SU-DHL-6 (cell line): ENCODE measurements at regions not wholly inside any gene's neighbourhood (a gene's known extent, or its start where the extent isn't known, plus 50 kb on each side); places are given as distances from the start of the nearest gene placed in this dataset.

Experiments
- H2AFZ ChIP-seq: fragments of 200-600 bp; sonication (generic); 2 replicates; pipeline ENCODE4 v1.6.1; 2014; ENCODE audit warnings: low read depth, mild to moderate bottlenecking, moderate library complexity, mixed read lengths, antibody characterized with exemption, low read length; ENCODE audit not compliant: severe bottlenecking
- H3F3A ChIP-seq: fragments of 200-600 bp; shearing (Covaris generic); 2 replicates; pipeline ENCODE4 v1.6.0; 2016; ENCODE audit warnings: antibody characterized with exemption, mild to moderate bottlenecking; ENCODE audit not compliant: insufficient read depth
- H3K27ac ChIP-seq: fragments of 200-600 bp; sonication (generic); 2 replicates; pipeline ENCODE4 v1.5.1; 2016; ENCODE audit warnings: low read depth, mild to moderate bottlenecking, low read length, moderate library complexity, mixed read lengths
- H3K27me3 ChIP-seq: fragments of 200-600 bp; sonication (generic), shearing (Covaris generic); 2 replicates; pipeline ENCODE4 v1.6.0; 2014; ENCODE audit warnings: mild to moderate bottlenecking, low read length
- H3K36me3 ChIP-seq: fragments of 200-600 bp; sonication (generic); 2 replicates; pipeline ENCODE4 v1.6.1; 2014; ENCODE audit warnings: mild to moderate bottlenecking, low read length, mixed read lengths
- H3K4me2 ChIP-seq: fragments of 300-600, 200-600 bp; shearing (Covaris generic), sonication (generic); 2 replicates; pipeline ENCODE4 v1.6.0; 2014; ENCODE audit warnings: low read length, low read depth, mild to moderate bottlenecking; ENCODE audit not compliant: poor library complexity, severe bottlenecking
- H3K4me3 ChIP-seq: fragments of 200-600 bp; sonication (generic); 2 replicates; pipeline ENCODE4 v1.5.1; 2014; ENCODE audit warnings: antibody characterized with exemption, low read length, mild to moderate bottlenecking, mixed read lengths; ENCODE audit not compliant: insufficient read depth, poor library complexity, severe bottlenecking
- H3K79me2 ChIP-seq: fragments of 200-600 bp; sonication (generic); 2 replicates; pipeline ENCODE4 v1.6.1; 2014; ENCODE audit warnings: mild to moderate bottlenecking, low read length, moderate library complexity; ENCODE audit not compliant: insufficient read depth
- H3K9ac ChIP-seq: fragments of 200-600 bp; sonication (generic); 2 replicates; pipeline ENCODE4 v1.7.0; 2014; ENCODE audit warnings: mild to moderate bottlenecking, low read length
- H3K9me2 ChIP-seq: fragments of 200-600 bp; sonication (generic); replicated peaks from 2 replicates; pipeline ENCODE4 v1.6.1; 2014; ENCODE audit warnings: low read length; ENCODE audit not compliant: insufficient read depth
- H3K9me3 ChIP-seq: fragments of 200-600 bp; sonication (generic); 2 replicates; pipeline ENCODE4 v1.6.1; 2014; ENCODE audit warnings: low read length, mixed read lengths; ENCODE audit not compliant: insufficient read depth
- H4K20me1 ChIP-seq: fragments of 200-600 bp; sonication (generic); 2 replicates; pipeline ENCODE4 v1.6.1; 2014; ENCODE audit warnings: low read depth, mild to moderate bottlenecking, antibody characterized with exemption, low read length, moderate library complexity, mixed read lengths
- EZH2phosphoT487 ChIP-seq: fragments of 200-600 bp; sonication (generic), shearing (Covaris generic); conservative IDR thresholded peaks from 2 replicates; pipeline ENCODE4 v1.6.1; 2018; ENCODE audit warnings: mild to moderate bottlenecking, antibody characterized with exemption, low read length, moderate library complexity, mixed read lengths
- TF ChIP-seq, protein P1 (sequence below): fragments of 200-600 bp; sonication (generic); IDR thresholded peaks from one replicate; pipeline ENCODE4 v1.5.1; 2017; ENCODE audit warnings: antibody characterized with exemption, mild to moderate bottlenecking, low read length, moderate library complexity; ENCODE audit not compliant: insufficient read depth, poor library complexity, severe bottlenecking

DNA sequence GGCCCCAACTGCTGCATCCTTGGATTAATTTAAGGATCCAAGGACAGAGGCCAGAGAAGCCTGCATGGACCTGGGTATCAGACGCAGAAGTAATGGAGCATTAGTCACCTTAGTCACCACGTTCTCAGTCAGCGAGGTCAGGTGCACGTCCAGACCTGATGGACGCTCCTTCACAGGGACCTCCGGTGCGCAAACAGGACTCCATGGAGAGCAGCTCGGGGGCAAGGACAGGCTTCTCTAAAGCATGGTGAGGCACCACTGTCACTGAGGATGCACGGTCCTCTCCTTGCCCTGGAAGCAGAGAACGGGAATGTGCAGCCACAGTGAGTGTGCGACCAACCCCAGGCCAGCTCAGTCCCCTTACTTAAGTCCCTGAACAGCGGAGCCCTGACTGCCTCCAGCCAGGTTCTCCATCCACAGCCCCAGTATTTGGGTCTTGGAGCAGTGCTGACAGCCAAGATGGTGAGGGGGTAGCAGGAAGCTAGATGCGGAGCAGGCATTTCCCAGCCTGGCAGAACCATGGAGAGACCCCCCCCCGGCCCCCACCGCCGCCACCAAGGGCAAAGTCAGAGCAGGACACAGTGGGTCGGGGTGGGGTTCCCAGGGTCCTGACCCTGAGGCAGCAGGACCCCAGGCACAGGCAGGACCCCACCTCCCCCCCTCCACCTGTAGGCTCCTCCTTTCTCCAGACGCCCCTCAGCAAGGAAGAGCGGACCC, 253.4 kb upstream of the SFSWAP start:
- no peaks in the 10 kb centered on the region for H4K20me1 ChIP-seq
- no peak overlapping the region for H3K9ac ChIP-seq
- no peak overlapping the region for H2AFZ ChIP-seq
- H3K27me3 ChIP-seq = no peaks in the 10 kb centered on the region
- no peaks in the 10 kb centered on the region for H3K9me2 ChIP-seq
- no peaks in the 10 kb centered on the region for H3K9me3 ChIP-seq
- no peak for TF ChIP-seq EZH2phosphoT487
- TF ChIP-seq, protein P1, sequence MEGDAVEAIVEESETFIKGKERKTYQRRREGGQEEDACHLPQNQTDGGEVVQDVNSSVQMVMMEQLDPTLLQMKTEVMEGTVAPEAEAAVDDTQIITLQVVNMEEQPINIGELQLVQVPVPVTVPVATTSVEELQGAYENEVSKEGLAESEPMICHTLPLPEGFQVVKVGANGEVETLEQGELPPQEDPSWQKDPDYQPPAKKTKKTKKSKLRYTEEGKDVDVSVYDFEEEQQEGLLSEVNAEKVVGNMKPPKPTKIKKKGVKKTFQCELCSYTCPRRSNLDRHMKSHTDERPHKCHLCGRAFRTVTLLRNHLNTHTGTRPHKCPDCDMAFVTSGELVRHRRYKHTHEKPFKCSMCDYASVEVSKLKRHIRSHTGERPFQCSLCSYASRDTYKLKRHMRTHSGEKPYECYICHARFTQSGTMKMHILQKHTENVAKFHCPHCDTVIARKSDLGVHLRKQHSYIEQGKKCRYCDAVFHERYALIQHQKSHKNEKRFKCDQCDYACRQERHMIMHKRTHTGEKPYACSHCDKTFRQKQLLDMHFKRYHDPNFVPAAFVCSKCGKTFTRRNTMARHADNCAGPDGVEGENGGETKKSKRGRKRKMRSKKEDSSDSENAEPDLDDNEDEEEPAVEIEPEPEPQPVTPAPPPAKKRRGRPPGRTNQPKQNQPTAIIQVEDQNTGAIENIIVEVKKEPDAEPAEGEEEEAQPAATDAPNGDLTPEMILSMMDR = no peak
- H3K4me3 ChIP-seq = no peak overlapping the region
- H3F3A ChIP-seq = no peaks in the 10 kb centered on the region
- no peak overlapping the region for H3K27ac ChIP-seq
- H3K36me3 ChIP-seq = no peaks in the 10 kb centered on the region
- H3K79me2 ChIP-seq = no peaks in the 10 kb centered on the region
- H3K4me2 ChIP-seq = no peak overlapping the region

DNA sequence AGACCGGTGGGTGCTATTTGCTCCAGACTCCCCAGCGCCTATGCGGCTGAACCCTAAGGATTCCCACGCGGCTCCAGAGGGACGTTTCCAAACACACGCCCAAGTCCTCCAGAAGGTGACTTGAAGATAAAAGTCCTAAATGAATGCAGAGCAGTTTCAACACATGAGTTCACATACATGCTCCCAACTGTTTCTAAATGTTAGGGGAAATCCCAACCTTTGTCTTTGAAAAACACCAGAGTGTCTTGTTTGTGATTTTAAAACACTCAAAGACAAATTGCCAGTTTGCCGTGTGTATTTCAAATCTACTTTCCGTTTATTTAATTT, 252.9 kb upstream of the SFSWAP start:
- Histone ChIP-seq H3K9me2 (no peaks in the 10 kb centered on the region), H3F3A (no peaks in the 10 kb centered on the region), H3K79me2 (no peaks in the 10 kb centered on the region), H3K27ac (no peak overlapping the region), H3K36me3 (no peaks in the 10 kb centered on the region), H3K27me3 (no peaks in the 10 kb centered on the region), H3K4me3 (no peak overlapping the region), H3K4me2 (no peak overlapping the region), H2AFZ (no peak overlapping the region), H3K9ac (no peak overlapping the region), H3K9me3 (no peaks in the 10 kb centered on the region), H4K20me1 (no peaks in the 10 kb centered on the region)
- TF ChIP-seq, protein P1 = no peak
- TF ChIP-seq EZH2phosphoT487 = no peak

DNA sequence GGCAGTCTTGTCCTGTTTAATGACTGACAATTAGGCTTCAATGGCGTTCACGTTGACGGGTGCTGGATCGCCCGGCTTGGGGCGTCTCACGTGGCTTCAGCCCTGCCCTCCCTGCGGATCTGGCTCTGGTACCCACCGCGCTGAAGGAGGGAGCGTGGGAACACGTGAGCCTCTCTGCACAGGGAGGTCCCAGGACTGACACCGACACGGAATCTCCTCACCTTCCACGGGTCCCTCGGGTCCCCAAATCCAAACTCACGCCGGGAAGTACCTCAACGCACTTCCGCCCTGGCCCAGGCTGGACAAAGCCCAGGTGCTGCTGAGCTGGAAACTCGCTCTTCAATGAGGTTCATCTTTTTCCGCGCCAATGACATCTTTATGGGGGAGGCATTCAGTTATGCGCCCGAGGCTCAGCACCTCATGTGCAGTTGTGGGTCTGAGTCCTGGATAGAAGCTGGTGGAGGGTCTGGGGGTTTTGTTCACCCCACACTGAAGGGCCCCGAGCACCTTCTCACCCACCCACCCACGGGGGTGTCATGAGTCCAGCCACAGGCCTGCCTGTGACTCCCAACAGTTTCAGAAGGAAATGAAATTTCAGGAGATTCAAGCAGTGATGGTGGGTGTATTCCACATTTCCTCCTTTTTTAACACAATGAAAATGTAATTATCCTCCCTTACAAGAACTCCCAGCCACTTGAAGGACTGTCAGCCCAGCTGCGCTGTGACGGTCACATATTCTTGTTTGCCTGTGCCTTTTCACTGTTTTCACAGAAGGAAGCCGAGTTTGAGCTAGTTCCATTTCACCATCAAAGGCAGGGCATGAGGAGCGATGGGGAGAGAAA, 251.7 kb upstream of the SFSWAP start:
- H2AFZ ChIP-seq = no peak overlapping the region
- H4K20me1 ChIP-seq = no peaks in the 10 kb centered on the region
- no peak overlapping the region for H3K4me2 ChIP-seq
- TF ChIP-seq, protein P1 = no peak
- no peak for TF ChIP-seq EZH2phosphoT487
- no peaks in the 10 kb centered on the region for H3K36me3 ChIP-seq
- no peak overlapping the region for H3K9ac ChIP-seq
- H3K27me3 ChIP-seq = no peaks in the 10 kb centered on the region
- H3F3A ChIP-seq = no peaks in the 10 kb centered on the region
- H3K9me2 ChIP-seq = no peaks in the 10 kb centered on the region
- no peaks in the 10 kb centered on the region for H3K9me3 ChIP-seq
- H3K4me3 ChIP-seq = no peak overlapping the region
- no peaks in the 10 kb centered on the region for H3K79me2 ChIP-seq
- H3K27ac ChIP-seq = no peak overlapping the region
